ENCODE measurements at regions not wholly inside any gene's neighbourhood (a gene's known extent, or its start where the extent isn't known, plus 50 kb on each side); places are given as distances from the start of the nearest gene placed in this dataset.
A peak's percentile ranks its signal among the peaks of the same experiment; 100 is the strongest.

GRCh38 chr5:170159947-170160346, 54.2 kb downstream of the FOXI1 start:
- no peak for DNase-seq

GRCh38 chr5:170161069-170161468, 55.4 kb downstream of the FOXI1 start:
- DNase-seq: no peak

DNA sequence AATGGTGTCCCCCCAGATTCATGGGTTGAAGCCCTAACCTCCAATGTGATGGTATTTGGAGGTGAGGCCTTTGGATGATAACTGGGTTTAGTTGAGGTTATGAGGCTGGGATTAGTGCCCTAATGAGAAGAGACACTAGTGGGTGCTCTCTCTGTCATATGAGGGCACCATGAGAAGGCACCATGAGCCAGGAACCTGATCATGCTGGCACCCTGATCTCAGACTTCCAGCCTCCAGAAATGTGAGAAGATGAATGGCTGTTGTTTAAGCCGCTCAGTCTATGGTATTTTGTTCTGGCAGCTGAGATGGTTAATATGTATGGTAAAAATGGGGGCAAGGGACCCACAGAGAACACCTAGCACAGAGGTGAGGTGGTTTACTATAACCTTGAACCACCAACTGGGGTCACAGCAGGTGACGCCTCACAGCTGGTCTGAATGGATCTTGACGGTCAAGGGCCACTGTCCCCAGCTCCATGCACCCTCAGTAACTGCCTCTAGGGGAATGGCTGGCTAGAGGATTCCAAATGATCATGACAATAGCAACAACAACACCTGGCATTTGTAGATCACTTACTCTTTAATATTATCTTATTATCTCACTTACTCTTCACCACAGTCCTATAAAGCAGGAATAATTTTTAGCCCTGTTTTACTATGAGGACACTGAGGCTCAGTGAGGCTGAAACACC, 57.1 kb downstream of the FOXI1 start:
- no peak for DNase-seq

DNA sequence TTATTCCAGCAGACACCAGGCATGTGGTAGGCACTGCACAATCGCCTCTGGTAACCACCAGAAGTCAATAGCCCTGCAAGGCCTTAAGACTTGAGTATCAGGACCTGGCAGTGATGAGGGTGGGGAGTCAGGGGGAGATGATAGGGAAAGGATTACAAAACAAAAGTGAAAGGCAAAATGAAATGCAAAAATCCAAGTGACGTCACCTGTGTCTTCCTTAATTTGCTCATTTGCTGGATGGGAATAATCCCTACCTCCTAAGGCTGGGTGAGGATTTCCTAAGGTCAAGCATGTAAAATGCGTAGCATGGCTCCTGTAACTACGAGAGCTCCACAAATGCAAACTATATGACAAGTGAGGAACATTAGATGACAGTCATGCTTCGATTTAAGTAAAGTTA, 58.4 kb downstream of the FOXI1 start:
- DNase-seq: no peak

- no peak for DNase-seq
Observed at GRCh38 chr5:170164921-170165320, 59.2 kb downstream of the FOXI1 start.

GRCh38 chr5:170166101-170166500, 60.4 kb downstream of the FOXI1 start:
- no peak for DNase-seq

GRCh38 chr5:170168002-170168401, 62.3 kb downstream of the FOXI1 start:
- DNase-seq: no peak

GRCh38 chr5:170168797-170169196, 63.1 kb downstream of the FOXI1 start:
- DNase-seq: no peak

GRCh38 chr5:170169996-170170395, 62.8 kb upstream of the C5orf58 start:
- no peak for DNase-seq

- DNase-seq: no peak
Observed at GRCh38 chr5:170171811-170172210, 61.0 kb upstream of the C5orf58 start.

- DNase-seq: no peak
Observed at GRCh38 chr5:170173227-170173626, 59.6 kb upstream of the C5orf58 start.

GRCh38 chr5:170173647-170174046, 59.1 kb upstream of the C5orf58 start:
- no peak for DNase-seq

GRCh38 chr5:170176916-170177315, 55.9 kb upstream of the C5orf58 start:
- DNase-seq: no peak

GRCh38 chr5:170178814-170179213, 54.0 kb upstream of the C5orf58 start:
- no peak for DNase-seq

- DNase-seq: no peak
Observed at GRCh38 chr5:170179626-170180025, 53.2 kb upstream of the C5orf58 start.

DNA sequence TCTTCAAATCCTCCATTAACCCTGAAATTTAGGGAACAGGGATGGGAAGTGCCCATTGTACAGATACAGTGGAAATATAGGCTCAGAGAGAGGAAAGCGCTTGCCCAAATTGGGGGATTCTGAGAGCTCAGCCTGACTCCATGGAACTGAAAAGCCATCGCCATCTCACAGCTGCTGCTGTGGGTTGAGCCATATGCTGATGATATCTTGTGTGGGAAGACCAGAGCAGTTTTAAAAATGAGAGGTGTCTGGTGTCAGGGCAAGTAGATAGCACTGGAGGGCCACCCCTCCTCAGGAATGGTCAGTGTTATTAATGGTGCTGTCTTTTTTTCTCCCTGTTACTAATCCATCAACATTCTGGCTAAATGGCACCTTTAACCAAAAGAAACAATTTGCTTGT, 50.9 kb upstream of the C5orf58 start:
- no peak for DNase-seq

DNA sequence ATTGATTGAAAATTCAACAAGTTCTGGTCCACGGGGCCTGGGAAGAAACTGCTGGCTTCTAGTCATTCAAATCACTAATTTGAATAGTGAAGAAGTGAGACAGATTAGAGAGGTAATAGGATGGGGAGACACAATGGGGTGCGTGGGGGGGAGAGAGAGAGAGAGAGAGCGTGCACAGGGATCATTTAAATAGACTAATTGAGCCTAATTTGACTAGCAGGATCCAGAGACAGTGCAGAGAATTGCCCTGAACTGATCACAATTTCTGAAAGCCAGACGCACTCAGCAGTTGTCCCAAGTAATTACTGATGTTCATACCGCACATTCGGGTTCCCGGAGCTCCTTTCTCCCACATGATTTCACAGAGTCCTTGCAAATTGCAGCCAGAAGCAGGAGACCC, 50.3 kb upstream of the C5orf58 start:
- DNase-seq: peak; percentile 38

Data from eye (tissue), 1 donor.